ENCODE measurements at regions not wholly inside any gene's neighbourhood (a gene's known extent, or its start where the extent isn't known, plus 50 kb on each side); places are given as distances from the start of the nearest gene placed in this dataset.

DNA sequence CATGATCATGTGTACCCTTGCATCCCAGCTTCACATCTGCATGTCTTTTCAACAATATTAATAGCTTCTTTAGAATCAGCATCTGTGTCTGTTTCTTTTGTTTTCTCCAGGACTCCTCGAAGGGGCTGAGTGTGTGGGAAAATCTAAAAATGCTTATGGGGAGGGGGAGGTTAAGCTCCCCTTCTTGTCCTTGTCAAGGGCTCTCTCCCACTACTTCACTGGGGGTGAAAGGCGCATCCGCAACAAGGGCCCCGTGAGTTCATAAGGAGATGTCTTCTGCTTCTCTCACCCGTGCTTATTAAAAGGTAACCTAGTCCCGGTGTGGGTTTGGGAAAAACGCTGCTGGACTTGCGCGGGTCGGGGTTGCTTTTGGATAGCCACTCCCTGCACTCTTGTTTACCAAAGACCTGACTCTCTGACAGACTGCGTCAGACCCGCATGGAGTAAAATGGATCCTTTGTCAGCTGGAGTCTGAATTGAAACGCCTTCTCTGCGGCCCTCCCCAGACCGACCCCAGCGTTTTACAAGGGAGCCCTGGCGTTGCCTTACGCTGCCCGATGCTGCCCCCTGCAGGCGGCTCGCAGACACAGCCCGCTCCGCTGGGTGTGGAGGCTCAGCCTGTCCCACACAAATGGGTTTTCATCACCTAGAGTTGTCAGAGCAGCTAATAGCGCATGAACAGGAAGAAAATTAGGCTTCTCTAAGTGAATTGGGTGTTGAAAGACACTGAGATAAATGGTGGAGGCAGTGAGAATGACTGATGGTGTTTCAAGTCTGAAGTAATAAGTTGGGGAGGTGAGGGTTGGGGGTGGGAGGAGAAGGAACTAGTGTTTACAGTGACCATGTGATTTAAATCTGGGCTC is 53.8 kb downstream of the IER5 start:
- Histone ChIP-seq H2AFZ (ENCODE audit: low read length) (peak overlapping the region; percentile 49), H3K4me2 (ENCODE audit: low read depth, low read length) (peak overlapping the region; percentile 80), H3K27ac (ENCODE audit: extremely low read length, insufficient read depth, low read length) (no peak overlapping the region), H3K36me3 (replicated peaks in 1 of 2; ENCODE audit: control insufficient read depth in 1 of 2, insufficient read depth in 2 of 2, low read length in 2 of 2) (no peaks in the 10 kb centered on the region), H4K20me1 (ENCODE audit: insufficient read depth, low read length) (no peaks in the 10 kb centered on the region), H3K4me3 (replicated peaks in 1 of 3; ENCODE audit: insufficient read depth in 1 of 3, low read depth in 2 of 3, low read length in 3 of 3) (peak overlapping the region in 1 of 3 experiments; percentile 57; a peak in 2 of 6 replicates), H3K79me2 (ENCODE audit: insufficient read depth, low read length) (no peaks in the 10 kb centered on the region), H3K27me3 (ENCODE audit: control insufficient read depth in 1 of 2, insufficient read depth in 2 of 2, low read length in 2 of 2) (peaks cover 0 to 9% of the 10 kb centered on the region in 2 experiments; a peak in 1 of 5 replicates), H3K9ac (ENCODE audit: insufficient read depth, low read depth, low read length) (no peak overlapping the region), H3K4me1 (ENCODE audit: insufficient read depth, low read length) (peaks cover 35% of the 10 kb centered on the region), H3K9me3 (ENCODE audit: low read length) (no peaks in the 10 kb centered on the region)
- intact Hi-C loops (cut with micrococcal nuclease; ENCODE audit: unreplicated experiment): loop anchor here (1.0 to 5.0 kb wide), 5 partner anchors 54 to 260 kb away; partner anchors contain the start of genes IER5 and STX6
- DNase-seq (ENCODE audit: low spot score) (peak; percentile 86), ATAC-seq (peak; percentile 97), FAIRE-seq (peak; percentile 83)
- 5% methylated on average over 21 of the region's 24 CpGs for WGBS (ENCODE audit: low lambda C conversion rate)
- in situ Hi-C loops (cut with HindIII; ENCODE audit: extremely low pct_ligation_motif_present, low pct_unique_long_range_greater_than_20kb): loop anchor here (5.0 to 25.0 kb wide), 4 partner anchors 55 to 630 kb away; partner anchors contain the start of genes ACBD6 and IER5
- BruUV-seq (replicated peaks): no TSS peak
- CTCF ChIA-PET (ENCODE audit: low intra/inter-chr PET ratio, low total read pairs): interaction anchor here (1.8 to 2.6 kb wide), 3 partner anchors 58 to 260 kb away, joined by 15 to 25 read pairs (median 20); no protein-coding TSS in a partner anchor
- POLR2A ChIA-PET: interaction anchor here (0.7 to 2.8 kb wide), 14 partner anchors 9 to 628 kb away, joined by 3 to 26 read pairs (median 4); partner anchors contain the start of genes IER5 and STX6
- peak; percentile 38; the same call in 1 of the 2 replicates for TF ChIP-seq PHF8 (CRISPR knock-in tag; IDR thresholded peaks at IDR 0.05)
- TF ChIP-seq PTBP1 (IDR thresholded peaks at IDR 0.05; ENCODE audit: low read depth, low read length, poor library complexity, severe bottlenecking): no peak
- TF ChIP-seq SP140L (CRISPR knock-in tag; IDR thresholded peaks at IDR 0.05; ENCODE audit: borderline replicate concordance): no peak
- no peak for TF ChIP-seq GFI1 (CRISPR knock-in tag; IDR thresholded peaks at IDR 0.05; ENCODE audit: borderline replicate concordance)
- TF ChIP-seq HMG20A (CRISPR knock-in tag; IDR thresholded peaks at IDR 0.05; ENCODE audit: borderline replicate concordance): 0 out of 2 replicates have a peak, but pooled peaks have one; percentile 37
- peak; percentile 99 for TF ChIP-seq STAG1 (CRISPR knock-in tag; IDR thresholded peaks at IDR 0.05)
- no peak for TF ChIP-seq ZNF235 (CRISPR knock-in tag; IDR thresholded peaks at IDR 0.05; ENCODE audit: borderline replicate concordance)
- TF ChIP-seq ZSCAN9 (CRISPR knock-in tag; IDR thresholded peaks at IDR 0.05; ENCODE audit: borderline replicate concordance): 0 out of 2 replicates have a peak, but pooled peaks have one; percentile 44
- no peak for TF ChIP-seq JUNB (CRISPR knock-in tag; IDR thresholded peaks at IDR 0.05; ENCODE audit: borderline replicate concordance)
- TF ChIP-seq, protein P1, sequence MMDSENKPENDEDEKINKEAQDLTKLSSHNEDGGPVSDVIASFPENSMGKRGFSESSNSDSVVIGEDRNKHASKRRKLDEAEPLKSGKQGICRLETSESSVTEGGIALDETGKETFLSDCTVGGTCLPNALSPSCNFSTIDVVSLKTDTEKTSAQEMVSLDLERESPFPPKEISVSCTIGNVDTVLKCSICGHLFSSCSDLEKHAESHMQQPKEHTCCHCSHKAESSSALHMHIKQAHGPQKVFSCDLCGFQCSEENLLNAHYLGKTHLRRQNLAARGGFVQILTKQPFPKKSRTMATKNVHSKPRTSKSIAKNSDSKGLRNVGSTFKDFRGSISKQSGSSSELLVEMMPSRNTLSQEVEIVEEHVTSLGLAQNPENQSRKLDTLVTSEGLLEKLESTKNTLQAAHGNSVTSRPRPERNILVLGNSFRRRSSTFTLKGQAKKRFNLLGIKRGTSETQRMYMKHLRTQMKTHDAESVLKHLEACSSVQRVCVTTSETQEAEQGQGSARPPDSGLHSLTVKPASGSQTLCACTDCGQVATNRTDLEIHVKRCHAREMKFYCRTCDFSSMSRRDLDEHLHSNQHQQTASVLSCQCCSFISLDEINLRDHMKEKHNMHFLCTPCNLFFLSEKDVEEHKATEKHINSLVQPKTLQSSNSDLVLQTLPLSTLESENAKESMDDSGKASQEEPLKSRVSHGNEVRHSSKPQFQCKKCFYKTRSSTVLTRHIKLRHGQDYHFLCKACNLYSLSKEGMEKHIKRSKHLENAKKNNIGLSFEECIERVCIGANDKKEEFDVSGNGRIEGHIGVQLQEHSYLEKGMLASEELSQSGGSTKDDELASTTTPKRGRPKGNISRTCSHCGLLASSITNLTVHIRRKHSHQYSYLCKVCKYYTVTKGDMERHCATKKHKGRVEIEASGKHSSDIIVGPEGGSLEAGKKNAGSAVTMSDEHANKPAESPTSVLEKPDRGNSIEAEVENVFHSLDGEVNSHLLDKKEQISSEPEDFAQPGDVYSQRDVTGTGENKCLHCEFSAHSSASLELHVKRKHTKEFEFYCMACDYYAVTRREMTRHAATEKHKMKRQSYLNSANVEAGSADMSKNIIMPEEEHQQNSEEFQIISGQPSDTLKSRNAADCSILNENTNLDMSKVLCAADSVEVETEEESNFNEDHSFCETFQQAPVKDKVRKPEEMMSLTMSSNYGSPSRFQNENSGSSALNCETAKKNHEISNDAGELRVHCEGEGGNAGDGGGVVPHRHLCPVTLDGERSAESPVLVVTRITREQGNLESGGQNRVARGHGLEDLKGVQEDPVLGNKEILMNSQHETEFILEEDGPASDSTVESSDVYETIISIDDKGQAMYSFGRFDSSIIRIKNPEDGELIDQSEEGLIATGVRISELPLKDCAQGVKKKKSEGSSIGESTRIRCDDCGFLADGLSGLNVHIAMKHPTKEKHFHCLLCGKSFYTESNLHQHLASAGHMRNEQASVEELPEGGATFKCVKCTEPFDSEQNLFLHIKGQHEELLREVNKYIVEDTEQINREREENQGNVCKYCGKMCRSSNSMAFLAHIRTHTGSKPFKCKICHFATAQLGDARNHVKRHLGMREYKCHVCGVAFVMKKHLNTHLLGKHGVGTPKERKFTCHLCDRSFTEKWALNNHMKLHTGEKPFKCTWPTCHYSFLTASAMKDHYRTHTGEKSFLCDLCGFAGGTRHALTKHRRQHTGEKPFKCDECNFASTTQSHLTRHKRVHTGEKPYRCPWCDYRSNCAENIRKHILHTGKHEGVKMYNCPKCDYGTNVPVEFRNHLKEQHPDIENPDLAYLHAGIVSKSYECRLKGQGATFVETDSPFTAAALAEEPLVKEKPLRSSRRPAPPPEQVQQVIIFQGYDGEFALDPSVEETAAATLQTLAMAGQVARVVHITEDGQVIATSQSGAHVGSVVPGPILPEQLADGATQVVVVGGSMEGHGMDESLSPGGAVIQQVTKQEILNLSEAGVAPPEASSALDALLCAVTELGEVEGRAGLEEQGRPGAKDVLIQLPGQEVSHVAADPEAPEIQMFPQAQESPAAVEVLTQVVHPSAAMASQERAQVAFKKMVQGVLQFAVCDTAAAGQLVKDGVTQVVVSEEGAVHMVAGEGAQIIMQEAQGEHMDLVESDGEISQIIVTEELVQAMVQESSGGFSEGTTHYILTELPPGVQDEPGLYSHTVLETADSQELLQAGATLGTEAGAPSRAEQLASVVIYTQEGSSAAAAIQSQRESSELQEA (CRISPR knock-in tag; IDR thresholded peaks at IDR 0.05; ENCODE audit: not compliant biosample characterization): peak; percentile 42
- no peak for TF ChIP-seq ETV5 (CRISPR knock-in tag; IDR thresholded peaks at IDR 0.05; ENCODE audit: borderline replicate concordance)
- TF ChIP-seq PLRG1 (conservative IDR thresholded peaks at IDR 0.05): no peak
- TF ChIP-seq ZNF335 (CRISPR knock-in tag; IDR thresholded peaks at IDR 0.05): 0 out of 2 replicates have a peak, but pooled peaks have one; percentile 39
- TF ChIP-seq FOXK2 (IDR thresholded peaks at IDR 0.05): peak; percentile 51; the same call in 1 of the 2 replicates
